HEK293 (cell line): ENCODE measurements at regions not wholly inside any gene's neighbourhood (a gene's known extent, or its start where the extent isn't known, plus 50 kb on each side); places are given as distances from the start of the nearest gene placed in this dataset.

ENCODE experiments used
- CTCF ChIP-seq: fragments of 450-650 bp; formaldehyde crosslinking; IDR thresholded peaks from 2 replicates; pipeline ENCODE4 v1.5.1; 2016; ENCODE audit warnings: missing biosample characterization, missing genetic modification characterization
- REST ChIP-seq: fragments of 450-650 bp; formaldehyde crosslinking; IDR thresholded peaks from 2 replicates; pipeline ENCODE4 v1.5.1; 2016; ENCODE audit warnings: missing biosample characterization, missing genetic modification characterization
- TCF7L2 ChIP-seq: IDR thresholded peaks from 2 replicates; pipeline ENCODE4 v1.6.1; 2011; ENCODE audit warnings: low read depth, mild to moderate bottlenecking, inconsistent platforms, low read length, moderate library complexity, borderline replicate concordance
- ZNF626 ChIP-seq: fragments of 450-650 bp; sonication (Bioruptor Pico); formaldehyde crosslinking; IDR thresholded peaks from 2 replicates; pipeline ENCODE4 v1.5.1; 2018; ENCODE audit warnings: missing biosample characterization, missing genetic modification characterization, inconsistent platforms

GRCh38 chr11:24356501-24356900 is 140.4 kb upstream of the LUZP2 start:
- TF ChIP-seq TCF7L2 (no peak), REST (tag by site-specific recombination) (no peak), ZNF626 (tag by site-specific recombination) (no peak), CTCF (tag by site-specific recombination) (no peak)
